Cerebellar cortex (tissue), 1 donor: ENCODE measurements at regions not wholly inside any gene's neighbourhood (a gene's known extent, or its start where the extent isn't known, plus 50 kb on each side); places are given as distances from the start of the nearest gene placed in this dataset.
A peak's percentile ranks its signal among the peaks of the same experiment; 100 is the strongest.

Source experiments
- DNase-seq: peaks from one replicate; pipeline ENCODE4 v3.0.0-alpha.2; 2015; ENCODE audit warnings: low spot score

DNA sequence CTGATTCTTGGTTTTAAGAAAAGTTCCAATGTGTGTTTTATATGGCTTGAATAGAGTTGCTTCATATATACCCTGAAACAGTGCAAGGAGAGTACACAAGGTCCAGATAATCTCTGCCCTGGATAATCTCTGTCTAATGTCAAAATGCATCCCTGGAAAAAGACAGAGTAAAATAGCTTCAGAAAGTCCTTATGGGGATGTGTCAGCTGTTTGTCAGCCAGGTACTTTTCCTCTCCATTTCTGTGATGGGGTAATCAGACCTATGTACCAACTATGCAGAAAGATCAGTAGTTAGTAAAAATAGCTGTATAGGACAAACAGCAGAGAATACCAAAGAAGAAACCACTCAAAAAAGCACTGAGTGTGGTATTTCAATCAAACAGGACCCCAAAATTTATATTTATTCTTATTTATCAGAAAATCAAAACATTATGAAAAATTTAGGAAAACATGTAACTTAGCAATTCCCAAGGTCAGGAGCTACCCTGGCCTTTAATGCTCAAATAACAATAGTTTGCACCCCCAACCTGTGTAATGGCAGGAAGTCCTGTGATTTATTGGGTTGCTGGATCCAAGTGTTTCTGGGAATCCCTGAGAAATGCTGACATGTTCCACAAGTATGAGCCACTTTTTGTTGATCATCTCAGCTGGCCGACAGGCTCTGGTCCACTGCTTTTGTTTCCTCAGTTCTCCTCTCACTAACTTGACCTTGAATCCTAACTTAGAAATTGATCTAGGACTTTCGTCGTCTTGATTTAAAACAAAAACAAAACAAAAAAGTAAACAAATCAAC, 69.6 kb downstream of the MDH1 start:
- DNase-seq = no peak

GRCh38 chr2:63660060-63660459, 71.3 kb downstream of the MDH1 start:
- DNase-seq = no peak

DNA sequence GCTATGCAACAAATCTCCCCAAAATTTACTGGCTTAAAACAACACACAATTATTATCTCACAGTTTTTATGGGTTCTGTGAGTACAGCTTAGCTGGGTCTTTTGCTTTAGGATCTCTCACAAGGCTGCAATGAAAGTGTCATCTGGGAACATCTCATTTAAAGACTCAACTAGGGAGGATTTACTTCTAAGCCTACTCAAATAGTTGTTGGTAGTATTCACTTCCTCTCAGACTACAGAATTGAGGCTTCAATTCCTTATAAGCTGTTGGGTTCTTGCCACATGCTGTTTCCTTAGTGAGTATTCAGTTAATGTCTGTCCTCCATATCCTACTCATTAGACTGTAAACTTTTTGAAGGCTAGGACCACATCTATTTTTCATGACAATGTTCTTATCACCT, 72.3 kb downstream of the MDH1 start:
- no peak for DNase-seq

DNA sequence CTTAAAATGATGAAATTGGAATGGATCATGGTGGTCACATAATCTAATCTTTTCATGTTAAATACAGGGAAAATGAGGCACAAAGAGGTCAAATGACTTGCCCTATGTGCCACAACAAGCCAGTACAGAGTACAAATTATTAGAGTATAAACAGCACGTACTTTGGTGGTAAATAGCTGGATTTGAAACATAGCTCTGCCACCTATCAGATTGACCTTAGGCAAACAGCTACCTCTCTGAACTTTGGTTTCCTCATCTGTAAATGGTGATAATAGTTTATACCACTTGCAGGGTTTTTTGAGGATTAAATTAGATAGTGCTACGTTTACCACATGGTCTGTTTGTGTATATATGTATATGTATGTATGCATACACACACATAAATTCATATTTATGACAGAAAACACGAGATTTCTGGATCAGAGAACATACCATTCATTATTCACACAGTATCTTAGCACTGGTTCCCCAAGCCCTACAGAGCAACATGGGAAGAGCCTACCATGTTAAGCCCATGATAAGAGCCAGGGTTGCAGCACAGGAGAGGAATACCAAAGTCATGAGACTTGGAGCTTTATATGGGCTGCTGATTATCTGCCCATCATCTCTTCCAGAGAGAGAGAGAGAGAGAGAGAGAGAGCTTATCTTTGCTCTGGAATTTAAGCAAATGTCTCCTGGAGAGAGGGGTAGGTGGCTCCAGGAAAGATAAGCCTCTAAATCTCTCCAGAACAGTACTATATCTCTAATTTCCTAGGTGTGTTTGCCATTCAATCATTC, 73.5 kb downstream of the MDH1 start:
- DNase-seq = no peak

DNA sequence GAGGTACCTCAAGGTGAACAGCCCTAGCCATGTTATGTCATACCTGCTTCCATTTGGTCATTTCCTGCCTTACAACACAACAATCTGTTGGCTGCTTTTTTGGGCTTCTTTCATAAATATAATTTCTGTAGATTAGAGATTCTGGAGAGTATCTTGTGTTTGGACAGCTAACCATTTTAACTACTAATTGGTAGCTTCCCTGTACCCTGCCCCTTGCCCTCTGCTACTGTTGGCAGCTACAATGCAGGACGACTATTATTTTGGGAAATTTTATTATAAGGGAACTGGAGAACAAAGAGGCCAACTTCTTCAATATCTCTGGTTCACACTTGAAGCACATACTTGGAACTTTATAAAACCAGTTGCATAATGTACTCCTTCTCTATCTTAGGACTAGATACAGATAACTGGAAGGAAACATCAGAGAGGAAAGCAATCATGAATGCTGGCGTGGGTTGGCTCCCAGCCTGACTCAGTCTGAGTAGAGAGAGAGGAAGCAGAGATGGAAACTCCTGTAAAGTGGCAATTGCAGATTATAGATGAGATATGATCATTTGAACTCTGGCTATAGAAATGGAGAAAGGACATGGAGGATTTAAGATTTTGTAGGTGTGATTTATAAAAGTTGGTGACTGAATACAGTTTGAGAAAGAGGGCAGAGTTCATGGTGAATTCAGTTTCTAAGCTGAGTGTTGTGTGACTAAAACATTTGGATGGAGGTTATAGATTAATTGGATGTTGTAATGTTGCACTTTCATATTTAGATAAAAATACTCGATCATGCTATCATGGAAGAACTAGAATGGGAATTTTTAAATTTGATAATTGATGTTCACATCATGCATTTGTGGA, 74.5 kb downstream of the MDH1 start:
- no peak for DNase-seq

GRCh38 chr2:63665091-63665490, 76.3 kb downstream of the MDH1 start:
- DNase-seq = no peak

- no peak for DNase-seq
Measured at GRCh38 chr2:63665846-63666475, 77.2 kb downstream of the MDH1 start.

GRCh38 chr2:63667132-63667700, 78.5 kb downstream of the MDH1 start:
- no peak for DNase-seq

DNA sequence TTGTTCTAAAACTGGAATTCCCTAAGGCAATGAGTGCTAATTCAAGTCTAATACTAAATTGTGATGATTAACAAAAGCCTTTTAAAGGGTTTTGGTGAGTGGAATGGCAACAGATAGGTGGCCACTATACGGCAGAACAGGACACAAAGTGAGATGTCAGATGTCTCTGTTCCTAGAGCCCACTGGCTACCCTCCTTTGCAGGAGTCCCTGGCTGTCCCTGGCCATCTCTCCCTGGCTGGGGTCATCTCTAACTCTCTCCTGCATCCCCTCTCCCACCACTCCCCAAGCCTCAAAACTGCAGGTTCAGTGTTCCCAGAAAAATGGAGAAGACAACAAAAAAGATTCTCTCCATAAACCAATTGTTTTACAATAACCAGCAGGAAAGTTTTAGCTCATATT, 79.2 kb downstream of the MDH1 start:
- no peak for DNase-seq

DNA sequence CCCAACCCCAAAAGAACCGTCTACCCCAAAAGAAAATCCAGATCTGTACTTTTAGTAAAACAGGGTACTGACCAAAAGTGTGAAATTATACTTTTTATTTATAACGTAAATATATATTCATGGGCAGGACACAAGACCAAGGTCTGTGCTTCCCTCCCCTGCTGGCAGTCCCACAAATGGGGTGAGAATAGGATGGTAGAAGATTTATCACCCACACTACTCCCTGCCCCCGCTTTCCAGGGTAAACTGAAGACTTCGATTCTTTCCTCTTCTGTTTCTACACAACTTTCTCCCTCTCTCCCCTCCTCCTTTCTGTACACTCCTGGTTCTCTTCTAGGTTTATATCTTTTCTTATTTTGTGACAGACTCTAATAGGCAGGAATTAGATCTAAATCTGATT, 79.7 kb downstream of the MDH1 start:
- DNase-seq = no peak

DNA sequence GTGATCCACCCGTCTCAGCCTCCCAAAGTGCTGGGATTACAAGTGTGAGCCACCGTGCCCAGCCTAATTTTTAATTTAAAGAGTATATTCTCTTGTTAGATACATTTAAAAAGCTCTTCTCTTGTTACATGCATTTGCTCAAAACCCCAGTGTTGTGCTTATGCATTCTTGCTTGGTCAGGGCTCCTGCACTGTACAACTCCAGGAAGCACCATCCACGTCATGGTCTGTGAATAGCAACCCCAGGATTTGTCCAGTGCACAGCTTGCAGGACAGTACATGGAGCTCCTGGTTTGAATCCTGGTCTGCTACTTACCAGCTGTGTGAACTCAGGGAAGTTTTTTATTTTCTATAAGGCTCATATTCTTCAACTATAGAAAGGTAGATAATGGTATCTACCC, 80.8 kb downstream of the MDH1 start:
- DNase-seq = no peak

DNA sequence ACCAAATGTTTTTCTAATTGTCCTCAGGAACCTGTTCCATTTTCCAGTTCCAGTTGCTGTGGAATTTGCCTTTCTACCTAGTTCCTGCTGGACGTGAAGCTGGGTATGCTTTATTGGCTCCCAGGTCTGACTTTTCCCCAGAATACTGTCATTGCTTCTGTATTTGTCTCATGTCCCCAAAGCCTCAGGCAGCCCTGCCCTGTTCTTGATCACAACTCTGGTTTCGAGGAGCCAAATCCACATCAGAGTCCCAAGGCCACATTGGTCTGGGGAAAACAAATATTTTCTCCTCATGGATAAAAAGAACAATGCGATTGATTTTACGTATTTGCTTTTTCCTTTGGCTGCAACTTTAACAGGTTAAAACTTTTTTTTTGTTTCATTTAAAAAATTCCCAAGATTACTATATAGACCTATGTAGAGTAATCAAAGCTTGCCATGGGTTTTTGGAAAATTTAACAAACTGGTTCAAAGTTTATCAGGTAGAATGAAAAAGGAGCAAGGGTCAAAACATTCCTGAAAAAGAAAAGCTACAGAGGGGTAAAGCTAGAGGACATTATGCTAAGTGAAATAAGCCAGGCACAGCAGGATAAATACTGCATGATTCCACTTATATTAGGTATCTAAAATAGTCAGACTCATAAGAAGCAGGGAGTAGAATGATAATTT, 85.2 kb downstream of the MDH1 start:
- DNase-seq = no peak

DNA sequence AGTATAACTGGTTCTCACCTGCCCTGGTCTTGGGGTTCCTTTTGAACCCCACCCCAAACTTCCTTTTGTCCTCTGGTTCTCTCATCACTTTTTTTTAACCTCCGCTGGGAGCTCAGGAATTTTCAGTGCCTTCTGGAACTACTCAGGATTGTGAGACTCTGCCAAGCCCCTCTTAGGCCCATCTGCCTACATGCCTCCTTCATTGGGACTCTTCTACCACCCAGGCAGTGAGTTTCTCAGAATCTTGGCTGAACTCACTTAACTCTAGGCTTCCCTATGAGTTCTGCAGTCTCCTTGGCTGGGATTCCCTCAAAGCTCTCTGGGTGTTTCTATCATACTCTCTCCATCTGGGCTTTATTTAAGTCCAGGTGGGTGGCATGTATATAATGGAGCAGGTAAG, 86.3 kb downstream of the MDH1 start:
- no peak for DNase-seq

DNA sequence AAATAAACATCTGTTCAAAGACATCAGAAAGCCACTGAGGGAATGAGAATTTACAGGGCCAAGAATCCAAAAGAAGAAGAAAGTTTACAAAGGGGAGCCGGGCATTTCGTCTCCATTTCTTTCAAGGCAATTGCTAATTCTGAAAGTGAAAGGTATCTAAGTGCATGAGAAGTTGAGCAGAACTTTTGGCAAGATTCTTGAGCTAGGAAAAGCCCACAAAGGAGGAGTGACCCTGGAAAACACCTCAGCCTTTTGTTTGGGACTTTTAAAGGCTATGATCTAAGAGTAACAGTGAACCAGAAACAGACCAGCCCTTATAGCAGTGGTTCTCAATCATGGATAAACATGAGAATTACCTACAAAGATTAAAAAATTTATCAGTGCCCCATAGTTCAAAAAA, 87.4 kb downstream of the MDH1 start:
- no peak for DNase-seq

DNA sequence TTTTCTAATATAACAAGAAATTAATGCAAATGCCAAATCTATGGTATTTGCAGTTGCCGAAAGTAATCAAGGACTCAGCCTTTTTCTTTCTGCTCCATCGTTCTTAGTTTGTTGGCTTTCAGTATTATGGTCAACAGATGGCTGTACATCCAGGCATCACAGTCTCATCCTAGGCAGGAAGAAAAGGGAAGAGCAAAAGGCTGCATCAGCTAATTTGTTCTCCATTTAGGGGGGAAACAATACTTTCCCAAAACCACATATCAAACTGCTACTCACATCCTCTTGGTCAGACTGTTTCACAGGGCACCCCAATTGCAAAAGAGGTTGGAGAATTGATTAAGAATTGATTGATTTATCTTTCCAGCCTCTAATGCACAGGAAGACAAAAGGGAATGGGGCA, 89.3 kb downstream of the MDH1 start:
- no peak for DNase-seq

DNA sequence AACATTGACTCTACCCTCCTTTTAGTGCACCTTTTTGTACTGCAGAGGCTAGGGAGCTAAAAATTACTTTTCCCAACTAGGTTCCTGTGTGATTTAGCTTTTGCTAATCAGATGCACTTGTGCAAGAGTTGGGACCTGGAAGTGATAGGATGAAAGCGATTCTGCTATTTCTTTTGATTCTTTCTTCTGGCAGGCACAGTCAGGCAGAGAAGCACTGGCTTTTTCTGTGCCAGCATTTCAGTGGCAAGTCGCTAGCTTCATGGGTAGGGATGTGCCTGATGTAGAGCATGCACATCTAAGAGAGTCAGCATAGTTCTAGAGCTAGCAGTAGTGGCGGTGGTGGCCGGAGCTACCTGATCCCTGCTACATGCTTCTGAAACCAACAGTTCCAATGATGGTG, 89.8 kb downstream of the MDH1 start:
- DNase-seq = no peak

GRCh38 chr2:63679252-63679855, 90.6 kb downstream of the MDH1 start:
- no peak for DNase-seq

- DNase-seq = no peak
Measured at GRCh38 chr2:63680455-63680854, 91.7 kb downstream of the MDH1 start.

- DNase-seq = no peak
Measured at GRCh38 chr2:63681896-63682295, 93.1 kb downstream of the MDH1 start.

- DNase-seq = peak; percentile 32
Measured at GRCh38 chr2:63692002-63692606, 103.3 kb downstream of the MDH1 start.
